Parathyroid adenoma (tissue), 2 donors: ENCODE measurements at regions not wholly inside any gene's neighbourhood (a gene's known extent, or its start where the extent isn't known, plus 50 kb on each side); places are given as distances from the start of the nearest gene placed in this dataset.

Experiments
- H2AFZ ChIP-seq: fragments of 300-600 bp; sonication (generic); one replicate; pipeline ENCODE4 v1.7.0; 2017; ENCODE audit warnings: antibody characterized with exemption, mild to moderate bottlenecking
- H3K27ac ChIP-seq: fragments of 300-600 bp; sonication (generic); one replicate; pipeline ENCODE4 v1.7.0; 2017
- H3K27me3 ChIP-seq: fragments of 300-600 bp; sonication (generic); one replicate; pipeline ENCODE4 v1.7.0; 2017; ENCODE audit warnings: low read length; ENCODE audit not compliant: control insufficient read depth, insufficient read depth
- H3K36me3 ChIP-seq: fragments of 300-600 bp; sonication (generic); one replicate; pipeline ENCODE4 v1.7.0; 2017; ENCODE audit warnings: low read length; ENCODE audit not compliant: control insufficient read depth, insufficient read depth
- H3K4me1 ChIP-seq: fragments of 300-600 bp; sonication (generic); one replicate; pipeline ENCODE4 v1.7.0; 2017; ENCODE audit warnings: control low read depth
- H3K4me2 ChIP-seq: fragments of 300-600 bp; sonication (generic); one replicate; pipeline ENCODE4 v1.7.0; 2017; ENCODE audit warnings: low read length
- H3K4me3 ChIP-seq: fragments of 300-600 bp; sonication (generic); one replicate; pipeline ENCODE4 v1.7.0; 2017; ENCODE audit warnings: low read depth, low read length
- H3K79me2 ChIP-seq: fragments of 300-600 bp; sonication (generic); one replicate; pipeline ENCODE4 v1.7.0; 2017; ENCODE audit warnings: control low read depth
- H3K9ac ChIP-seq: fragments of 300-600 bp; sonication (generic); one replicate; pipeline ENCODE4 v1.7.0; 2017; ENCODE audit warnings: mild to moderate bottlenecking
- H3K9me3 ChIP-seq: fragments of 300-600 bp; sonication (generic); one replicate; pipeline ENCODE4 v1.7.0; 2017; ENCODE audit warnings: low read length; ENCODE audit not compliant: control insufficient read depth
- TF ChIP-seq, protein P1 (sequence below): fragments of 300-600 bp; sonication (generic); IDR thresholded peaks from one replicate; pipeline ENCODE4 v1.7.0; 2017; ENCODE audit warnings: antibody characterized with exemption, mild to moderate bottlenecking
- donor health status: primary hyperparathyroidism.

DNA sequence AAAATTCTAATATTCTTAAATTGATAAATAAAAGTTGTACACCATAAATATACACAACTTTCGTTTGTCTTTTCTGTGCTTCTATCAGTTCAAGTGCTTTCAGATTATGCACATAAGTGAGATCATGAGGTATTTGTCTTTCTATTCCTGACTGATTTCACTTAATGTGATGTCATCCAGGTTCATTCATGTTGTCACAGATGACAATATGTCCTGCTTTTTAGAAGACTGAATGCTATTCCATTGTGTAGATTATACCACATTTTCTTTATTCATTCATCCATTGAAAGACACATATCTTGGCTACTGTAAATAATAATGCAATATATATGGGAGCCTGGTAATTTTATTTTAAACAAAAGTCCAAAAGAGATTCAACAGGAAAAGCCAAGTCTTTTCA lies 190.1 kb upstream of the ERBB4 start:
- no peak overlapping the region for H3K4me3 ChIP-seq
- no peak overlapping the region for H3K9ac ChIP-seq
- no peak overlapping the region for H3K4me2 ChIP-seq
- H3K4me1 ChIP-seq = no peaks in the 10 kb centered on the region
- no peaks in the 10 kb centered on the region for H3K27me3 ChIP-seq
- H3K79me2 ChIP-seq = no peaks in the 10 kb centered on the region
- no peaks in the 10 kb centered on the region for H3K36me3 ChIP-seq
- TF ChIP-seq, protein P1, sequence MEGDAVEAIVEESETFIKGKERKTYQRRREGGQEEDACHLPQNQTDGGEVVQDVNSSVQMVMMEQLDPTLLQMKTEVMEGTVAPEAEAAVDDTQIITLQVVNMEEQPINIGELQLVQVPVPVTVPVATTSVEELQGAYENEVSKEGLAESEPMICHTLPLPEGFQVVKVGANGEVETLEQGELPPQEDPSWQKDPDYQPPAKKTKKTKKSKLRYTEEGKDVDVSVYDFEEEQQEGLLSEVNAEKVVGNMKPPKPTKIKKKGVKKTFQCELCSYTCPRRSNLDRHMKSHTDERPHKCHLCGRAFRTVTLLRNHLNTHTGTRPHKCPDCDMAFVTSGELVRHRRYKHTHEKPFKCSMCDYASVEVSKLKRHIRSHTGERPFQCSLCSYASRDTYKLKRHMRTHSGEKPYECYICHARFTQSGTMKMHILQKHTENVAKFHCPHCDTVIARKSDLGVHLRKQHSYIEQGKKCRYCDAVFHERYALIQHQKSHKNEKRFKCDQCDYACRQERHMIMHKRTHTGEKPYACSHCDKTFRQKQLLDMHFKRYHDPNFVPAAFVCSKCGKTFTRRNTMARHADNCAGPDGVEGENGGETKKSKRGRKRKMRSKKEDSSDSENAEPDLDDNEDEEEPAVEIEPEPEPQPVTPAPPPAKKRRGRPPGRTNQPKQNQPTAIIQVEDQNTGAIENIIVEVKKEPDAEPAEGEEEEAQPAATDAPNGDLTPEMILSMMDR = no peak
- H3K9me3 ChIP-seq = no peaks in the 10 kb centered on the region
- no peak overlapping the region for H2AFZ ChIP-seq
- no peak overlapping the region for H3K27ac ChIP-seq

DNA sequence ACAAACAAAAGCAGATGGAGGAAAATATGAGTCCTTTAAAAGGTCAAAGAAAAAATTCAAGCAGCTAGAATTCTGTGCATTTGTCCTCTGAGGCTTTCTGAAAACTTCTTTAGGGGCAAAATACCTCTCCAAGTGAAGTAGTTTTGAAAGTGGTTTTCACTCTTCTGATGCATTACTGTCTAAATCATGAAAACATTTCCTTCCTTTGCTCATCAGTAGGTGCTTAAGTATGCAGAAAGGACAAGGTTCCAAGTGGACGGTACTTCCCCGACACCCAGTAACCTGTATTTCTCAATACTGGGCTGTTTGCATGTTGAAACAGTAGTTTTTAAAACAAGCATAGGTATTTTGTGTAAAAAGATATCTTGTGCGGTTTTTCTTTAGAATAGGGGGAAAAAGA lies 189.1 kb upstream of the ERBB4 start:
- Histone ChIP-seq H3K4me2 (no peak overlapping the region), H3K4me1 (no peaks in the 10 kb centered on the region), H3K4me3 (no peak overlapping the region), H3K36me3 (no peaks in the 10 kb centered on the region), H3K9ac (no peak overlapping the region), H3K27ac (no peak overlapping the region), H3K79me2 (no peaks in the 10 kb centered on the region), H3K27me3 (no peaks in the 10 kb centered on the region), H2AFZ (no peak overlapping the region), H3K9me3 (no peaks in the 10 kb centered on the region)
- TF ChIP-seq, protein P1 = no peak

DNA sequence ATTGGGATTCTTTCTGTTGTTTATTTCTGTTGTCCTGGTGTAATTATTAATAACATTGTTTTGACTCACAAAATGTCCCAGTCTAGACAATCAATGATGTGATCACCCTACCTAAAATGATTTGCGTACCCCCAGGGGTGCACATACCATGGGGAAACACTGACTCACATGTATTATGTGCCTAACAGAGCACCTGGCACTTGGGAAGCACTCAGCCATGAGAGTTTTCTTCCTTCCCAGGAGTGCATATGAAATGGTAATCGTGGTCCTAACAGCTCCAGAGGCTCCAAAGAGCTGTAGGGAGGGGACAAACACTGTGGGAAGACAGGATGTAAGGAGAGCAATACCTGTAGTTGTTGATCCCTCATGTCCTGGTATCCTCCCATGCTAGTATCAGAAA lies 187.8 kb upstream of the ERBB4 start:
- H3K27ac ChIP-seq = no peak overlapping the region
- H3K4me3 ChIP-seq = no peak overlapping the region
- H3K9ac ChIP-seq = no peak overlapping the region
- H3K79me2 ChIP-seq = no peaks in the 10 kb centered on the region
- no peaks in the 10 kb centered on the region for H3K27me3 ChIP-seq
- H3K4me1 ChIP-seq = no peaks in the 10 kb centered on the region
- no peaks in the 10 kb centered on the region for H3K9me3 ChIP-seq
- TF ChIP-seq, protein P1 = no peak
- no peaks in the 10 kb centered on the region for H3K36me3 ChIP-seq
- H2AFZ ChIP-seq = no peak overlapping the region
- no peak overlapping the region for H3K4me2 ChIP-seq

DNA sequence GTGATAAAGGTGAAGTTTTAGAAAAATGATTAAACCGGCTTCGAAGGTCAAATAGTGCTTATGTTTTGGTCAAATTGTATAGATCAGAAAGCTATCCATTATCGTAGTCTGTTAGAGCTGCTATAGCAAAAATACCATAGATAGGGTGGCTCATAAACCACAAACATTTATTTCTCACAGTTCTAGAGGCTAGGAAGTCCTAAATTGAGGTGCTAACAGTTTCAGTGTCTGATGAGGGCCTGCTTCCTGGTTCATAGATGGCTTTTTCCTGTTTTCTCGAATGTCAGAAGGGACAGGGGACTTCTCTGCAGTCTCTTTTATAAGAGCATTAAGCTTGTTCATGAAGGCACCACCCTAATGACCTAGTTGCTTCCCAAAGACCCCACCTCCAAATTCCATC lies 186.6 kb upstream of the ERBB4 start:
- H3K9ac ChIP-seq = no peak overlapping the region
- TF ChIP-seq, protein P1 = no peak
- no peak overlapping the region for H3K27ac ChIP-seq
- H3K4me1 ChIP-seq = no peaks in the 10 kb centered on the region
- no peak overlapping the region for H2AFZ ChIP-seq
- no peaks in the 10 kb centered on the region for H3K36me3 ChIP-seq
- H3K4me2 ChIP-seq = no peak overlapping the region
- no peaks in the 10 kb centered on the region for H3K79me2 ChIP-seq
- H3K9me3 ChIP-seq = no peaks in the 10 kb centered on the region
- H3K4me3 ChIP-seq = no peak overlapping the region
- no peaks in the 10 kb centered on the region for H3K27me3 ChIP-seq

DNA sequence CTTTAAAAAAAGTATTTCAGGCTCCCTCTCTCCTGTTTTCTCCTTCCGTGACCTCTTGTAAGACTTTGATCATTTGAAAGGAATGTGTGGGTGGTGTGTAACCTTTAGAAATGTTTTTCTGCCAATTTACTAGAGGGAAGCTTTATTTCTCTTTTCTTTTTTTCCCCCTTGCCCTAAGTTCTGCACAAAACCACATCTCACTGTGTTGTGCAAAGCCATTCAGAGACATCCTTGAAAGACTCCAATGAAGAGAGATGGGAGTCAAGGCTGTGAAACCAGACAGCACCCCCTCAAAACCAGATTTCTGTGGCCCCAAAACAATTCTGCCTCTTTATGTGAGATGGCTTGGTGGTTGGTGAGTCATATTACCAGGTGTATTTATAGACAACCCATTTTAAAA lies 184.6 kb upstream of the ERBB4 start:
- no peak overlapping the region for H3K27ac ChIP-seq
- no peak overlapping the region for H2AFZ ChIP-seq
- TF ChIP-seq, protein P1 = no peak
- H3K4me1 ChIP-seq = no peaks in the 10 kb centered on the region
- no peak overlapping the region for H3K9ac ChIP-seq
- no peak overlapping the region for H3K4me3 ChIP-seq
- no peaks in the 10 kb centered on the region for H3K27me3 ChIP-seq
- no peaks in the 10 kb centered on the region for H3K36me3 ChIP-seq
- H3K4me2 ChIP-seq = no peak overlapping the region
- H3K9me3 ChIP-seq = no peaks in the 10 kb centered on the region
- H3K79me2 ChIP-seq = no peaks in the 10 kb centered on the region
